AG04450 (cell line): ENCODE measurements at regions not wholly inside any gene's neighbourhood (a gene's known extent, or its start where the extent isn't known, plus 50 kb on each side); places are given as distances from the start of the nearest gene placed in this dataset.

Source experiments
- CTCF ChIA-PET: fragments of 300-600, 350-600 bp; formaldehyde crosslinking; extraction: SDS; loops from one replicate; lab custom pipeline; 2022; ENCODE audit warnings: antibody characterized with exemption, inconsistent platforms; lab: Charles Lee
- POLR2A ChIA-PET: fragments of 350-600 bp; formaldehyde crosslinking; extraction: SDS; loops from one replicate; lab custom pipeline; 2021; ENCODE audit warnings: antibody characterized with exemption, inconsistent platforms; lab: Yijun Ruan, JAX
- DNase-seq: peaks from one replicate; pipeline ENCODE4 v3.0.0-alpha.2; 2011; ENCODE audit warnings: low read depth, low spot score
- H3K27ac ChIP-seq: one replicate; pipeline ENCODE4 v1.5.1; 2012; ENCODE audit warnings: low read depth, low read length, control low read depth
- H3K27me3 ChIP-seq: one replicate; pipeline ENCODE4 v1.6.0; 2012; ENCODE audit warnings: low read length; ENCODE audit not compliant: control insufficient read depth, insufficient read depth
- H3K4me3 ChIP-seq: 2 replicates; pipeline ENCODE4 v1.5.1; 2011; ENCODE audit warnings: mild to moderate bottlenecking, low read depth, low read length, control low read depth
- H3K9me3 ChIP-seq: 2 replicates; pipeline ENCODE4 v1.5.1; 2012; ENCODE audit warnings: low read length; ENCODE audit not compliant: control insufficient read depth, insufficient read depth
- CTCF ChIP-seq: IDR thresholded peaks from 2 replicates; pipeline ENCODE4 v1.5.1; 2011; ENCODE audit warnings: low read depth, low read length, control low read depth, inconsistent platforms

- H3K27me3 ChIP-seq = peaks cover 3% of the 10 kb centered on the region
- no peak overlapping the region for H3K27ac ChIP-seq
- ChIA-PET CTCF (no interaction called here), POLR2A (no interaction called here)
- no peak overlapping the region for H3K4me3 ChIP-seq
- no peaks in the 10 kb centered on the region for H3K9me3 ChIP-seq
- no peak for DNase-seq
- TF ChIP-seq CTCF = no peak
These were observed 50.8 kb upstream of the PRSS1 start for GRCh38 chr7:142698429-142698828.

- Histone ChIP-seq H3K27me3 (peaks cover 3% of the 10 kb centered on the region), H3K9me3 (no peaks in the 10 kb centered on the region), H3K4me3 (no peak overlapping the region), H3K27ac (no peak overlapping the region)
- no peak for TF ChIP-seq CTCF
- ChIA-PET CTCF (no interaction called here), POLR2A (no interaction called here)
- DNase-seq = no peak
These were observed 52.0 kb upstream of the PRSS1 start for GRCh38 chr7:142697270-142697669.

- Histone ChIP-seq H3K4me3 (no peak overlapping the region), H3K27me3 (peaks cover 3% of the 10 kb centered on the region), H3K27ac (no peak overlapping the region), H3K9me3 (no peaks in the 10 kb centered on the region)
- POLR2A ChIA-PET = no interaction called here
- CTCF ChIA-PET = no interaction called here
- TF ChIP-seq CTCF = no peak
- DNase-seq = no peak
These were observed 52.7 kb upstream of the PRSS1 start for GRCh38 chr7:142696456-142697179.

- Histone ChIP-seq H3K9me3 (no peaks in the 10 kb centered on the region), H3K27me3 (peaks cover 3% of the 10 kb centered on the region), H3K27ac (no peak overlapping the region), H3K4me3 (no peak overlapping the region)
- ChIA-PET CTCF (interaction anchor here (1.0 to 1.4 kb wide), 2 partner anchors 18 to 89 kb away, joined by 3 read pairs; no protein-coding TSS in a partner anchor), POLR2A (no interaction called here)
- TF ChIP-seq CTCF = no peak
- DNase-seq = no peak
These were observed 55.4 kb upstream of the PRSS1 start for GRCh38 chr7:142693911-142694310.

- no peak for TF ChIP-seq CTCF
- CTCF ChIA-PET = no interaction called here
- no peak for DNase-seq
These were observed 58.6 kb upstream of the PRSS1 start for GRCh38 chr7:142690554-142691182.

More at GRCh38 chr7:142690554-142691182, 58.6 kb upstream of the PRSS1 start:
- POLR2A ChIA-PET = no interaction called here
- H3K4me3 ChIP-seq = no peak overlapping the region
- no peak overlapping the region for H3K27ac ChIP-seq
- peaks cover 3% of the 10 kb centered on the region for H3K27me3 ChIP-seq
- H3K9me3 ChIP-seq = no peaks in the 10 kb centered on the region
